ENCODE measurements at regions not wholly inside any gene's neighbourhood (a gene's known extent, or its start where the extent isn't known, plus 50 kb on each side); places are given as distances from the start of the nearest gene placed in this dataset.

DNA sequence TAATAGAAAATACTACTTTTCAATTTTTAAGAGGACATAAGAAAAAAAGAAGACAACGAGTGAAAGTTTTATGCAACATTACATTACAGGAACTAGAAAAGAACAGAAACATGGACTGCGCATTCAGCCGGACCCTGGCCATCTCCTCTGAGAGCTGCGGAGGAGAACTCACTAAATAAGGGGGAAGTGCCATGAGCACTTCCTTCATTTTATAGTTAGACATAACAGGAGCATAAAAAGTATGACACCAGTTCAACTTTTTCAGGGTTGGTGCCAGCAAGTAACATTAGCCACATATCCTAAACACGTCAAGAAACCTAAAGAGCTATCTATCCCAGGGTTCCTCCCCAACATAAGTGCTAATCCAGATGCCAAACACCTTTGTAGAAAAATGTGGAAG lies 78.0 kb upstream of the SERTAD2 start:
- no peak overlapping the region for H3K4ac ChIP-seq (replicated peaks; ENCODE audit: insufficient read length, low read depth, low read length)
- H2BK15ac ChIP-seq (ENCODE audit: low read length), result no peak overlapping the region
- no peaks in the 10 kb centered on the region for H3K23me2 ChIP-seq (ENCODE audit: low read depth, low read length)
- H3K56ac ChIP-seq (replicated peaks; ENCODE audit: insufficient read length, low read depth, low read length), result no peak overlapping the region
- POLR2A ChIA-PET (ENCODE audit: partially characterized antibody), result no interaction called here
- no peak overlapping the region for H3K23ac ChIP-seq (ENCODE audit: insufficient read length)
- no peaks in the 10 kb centered on the region; a peak in 1 of 8 replicates for H3K36me3 ChIP-seq (ENCODE audit: control insufficient read depth in 2 of 4, insufficient read depth in 4 of 4, low read length in 3 of 4)
- WGBS, 2 experiments (ENCODE audit: extremely low coverage in 1 of 2, insufficient coverage in 1 of 2, insufficient read length in 1 of 2, insufficient replicate concordance in 2 of 2, low coverage in 1 of 2, low lambda C conversion rate in 2 of 2, missing lambda C conversion rate in 1 of 2), result 93% methylated on average over 5 of the region's 5 CpGs; no CpG with 5 or more reads in 1 of the 2 experiments
- no peak overlapping the region for H2BK5ac ChIP-seq (ENCODE audit: low read depth, low read length)
- no peak overlapping the region; the same call in 1 of the 2 replicates for H2BK20ac ChIP-seq (ENCODE audit: low read length)
- no peak overlapping the region for H3K27ac ChIP-seq (ENCODE audit: low read depth, low read length)
- H4K20me1 ChIP-seq (replicated peaks in 1 of 2; ENCODE audit: control insufficient read depth in 1 of 2, insufficient read depth in 2 of 2, low read length in 2 of 2), result no peaks in the 10 kb centered on the region
- H4K5ac ChIP-seq (ENCODE audit: insufficient read length, low read depth, low read length), result no peak overlapping the region
- no peak overlapping the region for H3K9ac ChIP-seq (replicated peaks in 1 of 4; ENCODE audit: extremely low read depth in 1 of 4, low read depth in 3 of 4, low read length in 3 of 4)
- no peak overlapping the region for H2BK120ac ChIP-seq (replicated peaks; ENCODE audit: low read depth, low read length)
- peaks cover 0 to 6% (median 0%) of the 10 kb centered on the region in 4 experiments; a peak in 3 of 7 replicates for H3K4me1 ChIP-seq (replicated peaks in 1 of 4; ENCODE audit: control insufficient read depth in 3 of 4, insufficient read depth in 4 of 4, low read length in 3 of 4)
- FAIRE-seq (no peak), DNase-seq (ENCODE audit: low read depth in 1 of 2, low spot score in 2 of 2) (no peak)
- H3K4me3 ChIP-seq (ENCODE audit: extremely low read depth in 1 of 4, insufficient read depth in 2 of 4, low read depth in 3 of 4, low read length in 4 of 4), result no peak overlapping the region
- H3K79me1 ChIP-seq (ENCODE audit: low read depth, low read length), result no peaks in the 10 kb centered on the region
- H2AK5ac ChIP-seq (ENCODE audit: low read depth, low read length), result no peak overlapping the region
- no peak overlapping the region for H3K14ac ChIP-seq (ENCODE audit: insufficient read length)
- H2AFZ ChIP-seq (ENCODE audit: low read length), result no peak overlapping the region
- H3K9me3 ChIP-seq (ENCODE audit: insufficient read depth in 2 of 2, low read depth in 1 of 2, low read length in 1 of 2), result no peaks in the 10 kb centered on the region
- CTCF ChIA-PET (ENCODE audit: partially characterized antibody), result interaction anchor here (1.1 kb wide), 1 partner anchor 61 kb away, joined by 3 read pairs; no protein-coding TSS in a partner anchor
- no peak overlapping the region for H3K18ac ChIP-seq (ENCODE audit: extremely low read depth, low read length)
- H3K4me2 ChIP-seq (ENCODE audit: insufficient read depth in 1 of 2, low read depth in 2 of 2, low read length in 2 of 2), result no peak overlapping the region
- no peak for TF ChIP-seq CHD2 (IDR thresholded peaks at IDR 0.05; ENCODE audit: low read length)
- TF ChIP-seq SP4 (IDR thresholded peaks at IDR 0.05; ENCODE audit: low read length), result no peak
- TF ChIP-seq POLR2A (IDR thresholded peaks at IDR 0.05; ENCODE audit: control extremely low read depth in 1 of 2, low read depth in 2 of 2, low read length in 2 of 2), result no peak
- no peak for TF ChIP-seq CHD1 (IDR thresholded peaks at IDR 0.05; ENCODE audit: low read depth, low read length)
- no peak for TF ChIP-seq HDAC6 (IDR thresholded peaks at IDR 0.05; ENCODE audit: low read depth, low read length)
- TF ChIP-seq ATF3 (IDR thresholded peaks at IDR 0.05; ENCODE audit: insufficient read depth, low read depth, low read length), result no peak
- no peak overlapping the region for H4K8ac ChIP-seq (ENCODE audit: extremely low read depth, insufficient read depth, low read length)
- H3K79me2 ChIP-seq (ENCODE audit: control insufficient read depth in 1 of 2, insufficient read depth in 2 of 2, low read length in 2 of 2), result no peaks in the 10 kb centered on the region
- H4K91ac ChIP-seq (replicated peaks; ENCODE audit: insufficient read length, low read length), result no peak overlapping the region
- H3K27me3 ChIP-seq (replicated peaks in 1 of 4; ENCODE audit: control insufficient read depth in 3 of 4, extremely low read depth in 1 of 4, insufficient read depth in 3 of 4, low read length in 3 of 4), result no peaks in the 10 kb centered on the region
- no peak overlapping the region for H2BK12ac ChIP-seq (ENCODE audit: low read depth, low read length)

Measured in H1 (cell line).